Upper lobe of left lung (tissue), 6 donors: ENCODE measurements at regions not wholly inside any gene's neighbourhood (a gene's known extent, or its start where the extent isn't known, plus 50 kb on each side); places are given as distances from the start of the nearest gene placed in this dataset.
A peak's percentile ranks its signal among the peaks of the same experiment; 100 is the strongest.

Experiments
- ATAC-seq, 2 donors: fragments of 200-7000 bp; cut with Tn5 transposase; one replicate each; pipeline ENCODE4 v1.9.1; 2022; ENCODE audit warnings: mild to moderate bottlenecking in 2 of 2, moderate library complexity in 2 of 2; ENCODE audit not compliant: low FRiP score in 2 of 2
- DNase-seq, 2 donors: peaks; one replicate each; pipeline ENCODE4 v3.0.0-alpha.2; 2019 to 2020
- H3K27ac ChIP-seq, 4 donors: fragments of 200-600 bp; sonication (generic); one replicate each; pipeline ENCODE4 v1.5.1; 2016 to 2019
- H3K27me3 ChIP-seq, 4 donors: fragments of 200-600 bp; sonication (generic); one replicate each; pipeline ENCODE4 v1.5.1; 2017 to 2019
- H3K36me3 ChIP-seq, 4 donors: fragments of 200-600 bp; sonication (generic); one replicate each; pipeline ENCODE4 v1.5.1; 2016 to 2019
- H3K4me1 ChIP-seq, 4 donors: fragments of 200-600 bp; sonication (generic); one replicate each; pipeline ENCODE4 v1.5.1; 2018 to 2019
- H3K4me3 ChIP-seq, 4 donors: fragments of 200-600 bp; sonication (generic); one replicate each; pipeline ENCODE4 v1.5.1; 2017 to 2019; ENCODE audit warnings: mild to moderate bottlenecking in 2 of 4, moderate library complexity in 1 of 4
- H3K9me3 ChIP-seq, 4 donors: fragments of 200-600 bp; sonication (generic); one replicate each; pipeline ENCODE4 v1.5.1; 2018 to 2019
- CTCF ChIP-seq, 6 experiments: fragments of 450-650 bp in 4 of 6; fragments of 200-600 bp in 2 of 6; sonication (generic) in 2 of 6; IDR thresholded peaks; one replicate each; pipeline ENCODE4 v1.5.1; 2016 to 2019; ENCODE audit warnings: antibody characterized with exemption in 6 of 6
- EP300 ChIP-seq, 4 donors: sonication (generic); formaldehyde crosslinking; IDR thresholded peaks; one replicate each; pipeline ENCODE4 v1.5.1; 2017; ENCODE audit warnings: antibody characterized with exemption in 4 of 4, control low read depth in 2 of 4
- POLR2A ChIP-seq, 4 donors: fragments of 450-650 bp; IDR thresholded peaks; one replicate each; pipeline ENCODE4 v1.5.1; 2016 to 2017; ENCODE audit warnings: antibody characterized with exemption in 4 of 4, mild to moderate bottlenecking in 2 of 4
- POLR2AphosphoS5 ChIP-seq, 2 donors: sonication (generic); formaldehyde crosslinking; IDR thresholded peaks; one replicate each; pipeline ENCODE4 v1.5.1; 2017; ENCODE audit warnings: antibody characterized with exemption in 2 of 2
- WGBS, 2 donors: methylation state at CpG; one replicate each; pipeline ENCODE4 v1.1.5; 2017 to 2018; 5-methylcytosine and 5-hydroxymethylcytosine counted together
- donor health status: DM: no; HTN: no; CAD: no; lungs with moderate emphysema.
- donor health status: DM: no; HTN: yes; CAD: no; lungs with severe emphysema.

- H3K27me3 ChIP-seq: no peaks in the 10 kb centered on the region
- no peaks in the 10 kb centered on the region for H3K36me3 ChIP-seq
- H3K9me3 ChIP-seq: no peaks in the 10 kb centered on the region
- H3K4me3 ChIP-seq: no peak overlapping the region
- no peaks in the 10 kb centered on the region for H3K4me1 ChIP-seq
- 82 to 87% methylated on average over 5 of the region's 5 CpGs for WGBS, 2 donors
- ATAC-seq (no peak), DNase-seq (no peak)
- TF ChIP-seq CTCF (IDR thresholded peaks at IDR 0.05) (no peak), POLR2AphosphoS5 (IDR thresholded peaks at IDR 0.05) (no peak), POLR2A (IDR thresholded peaks at IDR 0.05) (no peak), EP300 (IDR thresholded peaks at IDR 0.05) (no peak)
- H3K27ac ChIP-seq: no peak overlapping the region
These were observed 277.0 kb upstream of the B3GALT2 start for GRCh38 chr1:193463326-193463932.

- ATAC-seq (peak in 1 of 2 donors; percentile 50), DNase-seq (no peak)
- Histone ChIP-seq H3K27ac (no peak overlapping the region), H3K27me3 (no peaks in the 10 kb centered on the region), H3K36me3 (no peaks in the 10 kb centered on the region), H3K4me1 (no peaks in the 10 kb centered on the region), H3K4me3 (peak overlapping the region in 1 of 4 donors; percentile 8), H3K9me3 (no peaks in the 10 kb centered on the region)
- TF ChIP-seq POLR2AphosphoS5 (IDR thresholded peaks at IDR 0.05) (no peak), POLR2A (IDR thresholded peaks at IDR 0.05) (no peak)
- 46 to 50% methylated on average over 5 of the region's 5 CpGs for WGBS, 2 donors
These were observed 276.4 kb upstream of the B3GALT2 start for GRCh38 chr1:193462629-193463320.

- Histone ChIP-seq H3K4me1 (no peaks in the 10 kb centered on the region), H3K27ac (no peak overlapping the region), H3K36me3 (no peaks in the 10 kb centered on the region), H3K27me3 (no peaks in the 10 kb centered on the region), H3K9me3 (no peaks in the 10 kb centered on the region), H3K4me3 (no peak overlapping the region)
- ATAC-seq: no peak
- no peak for DNase-seq
- 83 to 86% methylated on average over 5 of the region's 5 CpGs for WGBS, 2 donors
- TF ChIP-seq EP300 (IDR thresholded peaks at IDR 0.05): no peak
- no peak for TF ChIP-seq POLR2AphosphoS5 (IDR thresholded peaks at IDR 0.05)
These were observed 272.2 kb upstream of the B3GALT2 start for GRCh38 chr1:193458628-193459027.

- no peak for DNase-seq
- Histone ChIP-seq H3K27me3 (no peaks in the 10 kb centered on the region), H3K36me3 (no peaks in the 10 kb centered on the region), H3K4me1 (no peaks in the 10 kb centered on the region), H3K27ac (no peak overlapping the region), H3K4me3 (no peak overlapping the region), H3K9me3 (no peaks in the 10 kb centered on the region)
- TF ChIP-seq EP300 (IDR thresholded peaks at IDR 0.05): no peak
- no peak for TF ChIP-seq POLR2A (IDR thresholded peaks at IDR 0.05)
- TF ChIP-seq CTCF (IDR thresholded peaks at IDR 0.05): no peak
- TF ChIP-seq POLR2AphosphoS5 (IDR thresholded peaks at IDR 0.05): no peak
- 60 to 67% methylated on average over 9 of the region's 9 CpGs for WGBS, 2 donors
- no peak for ATAC-seq
These were observed 271.3 kb upstream of the B3GALT2 start for GRCh38 chr1:193457676-193458075.

- 40 to 52% methylated on average over 2 of the region's 2 CpGs for WGBS, 2 donors
- no peak for ATAC-seq
- H3K27me3 ChIP-seq: no peaks in the 10 kb centered on the region
- TF ChIP-seq CTCF (IDR thresholded peaks at IDR 0.05): no peak
- TF ChIP-seq EP300 (IDR thresholded peaks at IDR 0.05): no peak
- no peak for TF ChIP-seq POLR2AphosphoS5 (IDR thresholded peaks at IDR 0.05)
- H3K27ac ChIP-seq: no peak overlapping the region
- no peak for DNase-seq
- no peaks in the 10 kb centered on the region for H3K36me3 ChIP-seq
- no peaks in the 10 kb centered on the region for H3K9me3 ChIP-seq
- no peaks in the 10 kb centered on the region for H3K4me1 ChIP-seq
- no peak overlapping the region for H3K4me3 ChIP-seq
These were observed 270.4 kb upstream of the B3GALT2 start for GRCh38 chr1:193456811-193457280.

- no peaks in the 10 kb centered on the region for H3K36me3 ChIP-seq
- no peaks in the 10 kb centered on the region for H3K4me1 ChIP-seq
- WGBS, 2 donors: 91 to 100% methylated on average over 1 of the region's 1 CpG
- DNase-seq (no peak), ATAC-seq (no peak)
- no peak overlapping the region for H3K4me3 ChIP-seq
- H3K27me3 ChIP-seq: no peaks in the 10 kb centered on the region
- no peaks in the 10 kb centered on the region for H3K9me3 ChIP-seq
- no peak overlapping the region for H3K27ac ChIP-seq
- TF ChIP-seq CTCF (IDR thresholded peaks at IDR 0.05) (no peak), EP300 (IDR thresholded peaks at IDR 0.05) (no peak), POLR2A (IDR thresholded peaks at IDR 0.05) (no peak), POLR2AphosphoS5 (IDR thresholded peaks at IDR 0.05) (no peak)
These were observed 265.2 kb upstream of the B3GALT2 start for GRCh38 chr1:193451606-193452005.
